T1000 (cell line): ENCODE measurements at regions not wholly inside any gene's neighbourhood (a gene's known extent, or its start where the extent isn't known, plus 50 kb on each side); places are given as distances from the start of the nearest gene placed in this dataset.

Source experiments
- DNase-seq: peaks from one replicate; lab custom pipeline; 2025; ENCODE audit warnings: mixed read lengths; lab: John Stamatoyannopoulos, UW

DNA sequence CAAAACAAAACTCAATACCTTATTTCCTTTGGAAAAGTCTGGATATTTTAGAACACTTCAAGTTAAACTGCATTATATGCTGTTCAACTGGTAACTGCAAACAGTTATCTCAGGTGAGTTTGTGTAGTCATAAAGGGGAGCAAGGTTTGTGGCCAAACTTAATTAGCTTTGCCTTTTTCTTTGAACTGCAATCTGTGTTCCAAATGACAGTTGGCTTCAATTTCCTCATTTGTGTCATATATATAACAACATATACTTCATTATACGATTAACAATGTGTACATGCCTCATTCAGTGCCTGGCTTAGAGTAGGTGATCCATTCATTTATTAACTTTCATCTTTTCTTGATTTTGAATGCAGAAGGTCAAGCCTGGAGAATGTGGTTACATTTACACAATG is 55.8 kb downstream of the KCNE4 start:
- DNase-seq, result no peak

DNA sequence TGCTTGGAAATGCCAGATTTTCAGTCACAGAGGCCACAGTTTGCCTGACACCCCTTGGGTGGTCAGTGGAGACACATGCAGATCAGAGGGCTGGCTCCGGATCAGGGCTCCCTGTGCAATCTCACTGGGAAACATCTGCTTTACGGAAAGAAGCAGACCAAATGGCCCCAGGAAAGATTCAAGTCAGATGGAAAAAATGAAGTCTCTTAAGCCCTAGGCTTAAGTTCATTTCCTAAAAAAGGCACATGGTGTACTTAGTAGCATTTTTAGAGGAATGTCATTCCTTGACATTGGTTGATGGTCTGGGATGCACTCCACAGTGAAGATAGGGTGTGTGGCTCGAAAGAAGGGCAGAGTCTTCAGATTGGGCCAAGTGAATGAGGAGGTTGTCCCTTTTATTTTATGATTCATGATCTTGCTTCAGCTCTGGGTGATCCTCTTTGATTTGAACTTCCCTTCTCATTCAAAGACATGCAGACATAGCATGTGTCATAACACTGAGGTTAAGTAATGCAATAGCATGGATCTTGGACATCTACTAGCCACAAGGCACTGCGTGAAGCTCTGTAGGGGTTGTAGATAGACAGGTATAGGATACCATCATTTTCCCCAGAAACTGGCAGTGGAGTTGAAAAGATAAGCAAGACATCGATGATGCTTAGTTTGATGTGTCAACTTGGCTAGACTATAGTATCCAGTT is 56.5 kb downstream of the KCNE4 start:
- no peak for DNase-seq

DNA sequence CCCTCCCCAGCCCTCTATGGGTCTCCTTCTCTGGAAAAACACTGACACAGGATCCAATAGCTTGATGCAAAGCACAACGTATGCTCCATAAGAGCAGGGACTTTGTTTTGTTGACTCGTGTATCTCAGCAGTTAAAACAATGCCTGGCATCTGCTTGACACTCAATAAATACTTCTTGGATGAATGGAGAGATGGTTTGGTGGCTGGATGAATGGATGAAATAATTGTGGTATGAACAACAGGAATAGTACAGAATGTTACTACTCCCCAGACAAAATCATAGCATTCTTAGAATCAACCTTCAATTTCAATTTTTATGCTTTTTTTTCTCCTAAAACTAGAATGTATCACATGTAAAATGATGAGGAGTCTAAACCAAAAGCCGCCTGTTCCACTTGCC is 57.4 kb downstream of the KCNE4 start:
- no peak for DNase-seq

DNA sequence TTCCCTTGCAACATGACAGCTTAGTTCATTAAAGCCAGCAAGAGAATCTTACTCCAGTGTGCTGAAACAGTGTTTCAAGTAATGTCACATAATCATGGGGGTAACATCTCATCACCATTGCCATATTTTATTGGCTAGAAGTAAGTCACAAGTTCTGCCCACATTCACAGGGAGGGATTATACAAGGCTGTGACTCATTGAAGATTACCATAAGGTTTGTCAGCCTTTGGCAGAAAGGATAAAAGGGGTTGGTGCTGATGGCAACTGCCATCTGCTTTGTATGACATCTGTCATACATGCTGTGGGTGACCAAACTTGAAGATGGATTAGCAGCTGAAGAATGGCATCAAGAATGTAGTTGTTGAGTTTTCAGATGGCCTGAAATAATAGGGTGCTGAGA is 61.2 kb downstream of the KCNE4 start:
- no peak for DNase-seq

DNA sequence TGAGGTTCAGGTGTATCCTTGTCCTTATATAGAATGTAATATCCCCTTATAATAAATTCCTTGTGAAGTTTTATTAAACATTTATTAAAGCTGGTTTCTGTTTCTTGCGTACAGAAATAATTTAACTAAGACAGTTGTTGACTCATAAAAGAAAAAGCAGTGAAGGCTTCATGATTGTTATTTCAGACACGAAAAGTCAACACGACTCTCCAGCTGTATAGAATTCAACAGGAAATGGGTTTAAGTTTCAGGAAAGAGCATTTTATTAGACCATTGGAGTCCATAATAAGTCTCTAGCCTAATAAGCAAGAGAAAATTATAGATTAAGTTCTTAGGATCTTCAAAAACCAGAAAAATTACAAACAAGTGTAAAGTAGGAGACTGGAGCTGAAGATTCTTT is 62.2 kb downstream of the KCNE4 start:
- DNase-seq, result no peak

DNA sequence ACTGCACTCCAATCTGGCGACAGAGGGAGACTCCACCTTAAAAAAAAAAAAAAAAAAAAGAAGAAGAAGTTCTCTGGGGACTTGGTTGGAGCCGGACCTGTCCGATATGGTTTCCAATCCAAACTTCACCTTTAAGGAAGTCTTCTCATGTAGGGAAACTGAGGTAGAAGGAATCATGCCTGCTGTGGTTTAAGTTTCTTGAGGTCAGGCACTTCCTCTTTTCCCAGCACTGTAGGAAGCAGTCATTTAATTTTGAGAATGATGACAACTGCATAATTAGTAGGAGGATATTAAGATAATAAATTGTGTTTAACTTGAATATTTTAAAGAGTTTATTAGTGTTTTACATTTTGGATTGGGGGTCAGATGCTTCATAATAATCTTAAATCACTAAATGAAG is 62.9 kb downstream of the KCNE4 start:
- DNase-seq, result no peak

DNA sequence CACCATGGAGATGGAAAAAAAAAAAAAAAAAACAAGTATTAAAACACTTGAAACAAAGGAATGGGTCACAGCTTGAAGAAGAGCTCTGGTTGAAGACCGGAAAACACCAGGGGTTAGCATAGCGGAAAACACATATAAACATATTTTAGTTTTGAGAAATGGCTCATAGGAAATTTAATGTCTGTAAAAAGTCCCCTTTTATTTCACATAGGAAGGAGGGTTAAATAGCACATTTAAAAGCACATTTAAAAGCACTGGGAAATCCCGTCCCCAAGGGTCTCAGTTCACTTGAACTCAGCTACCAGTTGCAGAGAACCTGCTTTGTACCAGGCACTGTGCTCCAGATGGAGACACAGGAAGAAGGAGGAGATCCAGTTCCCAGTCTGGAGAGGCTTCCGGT is 65.5 kb downstream of the KCNE4 start:
- DNase-seq, result no peak

DNA sequence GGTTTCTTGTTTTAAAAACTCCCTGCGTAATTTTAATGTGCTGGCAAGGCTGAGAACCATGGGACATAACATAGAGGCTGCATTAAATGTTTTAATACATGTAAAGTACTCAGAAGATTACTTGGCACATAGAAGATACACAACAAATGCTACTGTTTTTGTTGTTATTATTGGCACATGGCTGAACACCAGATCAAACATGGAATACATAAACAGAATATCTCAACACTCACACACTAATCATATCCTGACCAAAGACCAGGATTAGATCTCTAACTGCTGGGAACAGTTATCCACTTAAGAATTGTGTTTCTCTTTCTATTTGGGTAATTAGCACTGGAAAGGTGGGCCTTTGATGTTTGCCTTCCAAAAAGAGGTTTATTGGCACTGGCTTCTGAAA is 69.3 kb downstream of the KCNE4 start:
- no peak for DNase-seq

DNA sequence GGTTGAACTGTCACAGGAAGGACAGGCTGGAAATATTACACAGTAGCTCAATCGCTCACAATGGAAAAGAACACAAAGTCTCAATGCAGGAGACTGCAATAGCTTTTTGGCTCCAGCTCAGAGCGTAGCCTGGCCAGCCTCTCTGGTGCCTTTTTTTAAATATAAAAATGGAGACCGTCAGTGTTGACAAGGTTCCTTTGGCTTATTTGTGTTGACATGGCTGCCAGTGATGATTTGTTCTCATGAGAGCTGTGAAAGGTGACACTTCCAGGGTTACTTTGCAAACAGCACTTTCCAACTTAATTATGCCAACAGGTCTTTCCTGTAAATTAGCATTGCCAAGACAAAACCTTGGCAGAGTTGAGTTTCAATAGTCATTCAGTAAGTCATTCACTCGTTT is 70.8 kb downstream of the KCNE4 start:
- no peak for DNase-seq

DNA sequence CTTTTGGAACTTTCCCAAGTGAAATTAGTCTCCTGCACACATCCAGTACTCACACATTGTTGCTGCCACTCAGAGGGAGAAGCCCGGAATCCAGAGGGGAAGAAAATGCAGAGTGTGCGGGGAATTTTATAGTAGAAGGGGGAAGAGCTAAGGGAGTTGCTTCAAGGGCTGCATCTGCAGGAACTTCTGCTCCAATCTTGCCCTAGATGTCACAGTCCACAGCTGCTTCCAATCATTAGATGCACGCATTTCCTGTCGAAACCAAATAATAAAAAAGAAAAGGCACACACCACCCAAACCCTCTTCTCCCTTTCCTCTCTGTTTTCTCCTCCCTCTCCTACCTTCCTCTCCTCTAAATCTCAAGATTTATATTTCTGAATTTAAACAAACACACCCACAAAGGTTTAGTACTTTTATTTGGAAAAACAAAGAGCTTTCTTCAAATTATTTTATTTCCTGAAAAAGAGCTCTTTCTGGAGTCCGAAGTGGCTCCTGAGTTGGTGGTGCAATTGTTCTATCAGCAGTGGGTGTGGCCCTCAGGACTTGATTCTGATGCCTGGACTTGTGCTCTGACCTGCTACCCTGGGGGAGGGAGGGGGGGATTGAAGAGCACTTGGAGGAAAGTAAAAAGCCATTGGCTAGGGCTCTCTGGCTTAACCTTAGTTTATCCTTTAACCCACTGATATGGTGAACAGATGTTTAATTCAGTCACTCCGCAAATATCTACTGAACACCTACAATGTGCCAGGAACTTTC is 72.0 kb downstream of the KCNE4 start:
- no peak for DNase-seq

DNA sequence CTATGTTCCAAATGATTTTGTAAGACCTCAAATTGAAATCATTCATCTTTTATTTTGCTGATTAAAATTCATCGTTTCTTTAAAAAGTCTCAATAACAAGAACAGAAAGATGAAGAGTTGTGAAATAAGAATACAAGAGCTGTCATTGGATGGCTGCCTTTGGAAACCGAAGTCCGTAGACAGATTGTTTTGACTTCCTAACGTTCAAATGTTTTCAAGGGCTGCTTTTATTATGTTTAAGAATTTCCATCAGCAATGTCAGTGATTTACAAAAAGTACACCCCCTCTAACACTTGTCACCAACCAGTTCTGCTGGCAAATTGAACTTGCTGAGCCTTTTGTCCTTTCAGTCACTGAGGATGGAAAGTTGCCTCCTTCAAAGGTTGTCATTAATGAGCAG is 89.6 kb downstream of the KCNE4 start:
- no peak for DNase-seq

DNA sequence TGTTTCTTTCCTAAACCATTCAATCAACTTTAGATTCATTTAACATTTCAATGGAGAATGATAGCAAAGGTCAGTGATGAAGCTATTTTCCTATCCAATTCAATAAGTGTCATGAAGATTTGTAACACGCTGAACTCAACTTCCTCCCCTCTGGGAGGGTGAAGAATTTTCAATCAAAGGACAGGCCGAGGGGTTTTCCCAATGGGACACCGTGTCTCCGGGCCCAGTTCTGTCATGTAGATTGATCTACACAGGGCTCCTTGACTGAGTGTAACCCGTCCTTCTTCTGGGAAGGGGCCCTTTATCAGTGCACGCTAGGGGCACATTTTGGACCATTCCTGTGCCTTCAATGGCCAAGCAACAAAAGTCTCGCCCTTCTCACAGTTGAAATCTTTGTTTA is 90.1 kb downstream of the KCNE4 start:
- no peak for DNase-seq

DNA sequence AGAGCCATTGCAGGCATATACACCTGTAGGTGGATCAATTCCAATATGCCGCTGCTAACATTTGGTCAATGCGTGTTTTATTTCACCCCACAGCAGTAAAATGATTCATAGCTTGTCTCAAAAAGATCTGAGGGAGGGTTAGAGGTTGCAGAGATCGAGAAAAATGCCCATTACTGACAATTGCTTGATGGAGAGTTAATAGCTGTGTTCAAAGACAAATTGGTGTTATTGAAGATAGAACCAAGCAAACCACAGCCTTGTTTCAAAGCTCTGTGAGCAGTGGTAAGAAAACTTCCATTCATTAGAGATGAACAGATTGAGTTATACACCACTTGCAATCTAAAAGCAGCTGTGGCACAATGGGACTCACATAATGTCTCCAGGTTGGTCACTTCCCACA is 95.4 kb downstream of the KCNE4 start:
- no peak for DNase-seq

DNA sequence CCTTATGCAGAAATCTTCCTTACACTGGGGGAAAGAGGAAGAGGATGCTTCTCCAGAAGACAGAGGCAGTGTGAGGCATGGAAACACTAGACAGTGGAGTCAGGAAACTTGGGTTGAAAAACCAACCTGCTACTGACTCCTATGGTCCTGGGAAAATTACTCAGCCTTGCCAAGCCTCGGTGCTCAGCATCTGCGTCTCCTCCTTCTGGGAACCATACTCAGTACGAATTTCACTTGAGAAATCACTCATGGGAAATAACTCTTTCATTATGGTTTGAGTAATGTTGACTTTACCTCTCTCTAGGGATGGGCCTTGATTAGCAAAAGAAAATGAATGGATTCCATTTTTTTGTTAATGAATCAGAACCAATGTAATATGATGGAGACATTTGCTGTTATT is 96.5 kb downstream of the KCNE4 start:
- DNase-seq, result no peak

DNA sequence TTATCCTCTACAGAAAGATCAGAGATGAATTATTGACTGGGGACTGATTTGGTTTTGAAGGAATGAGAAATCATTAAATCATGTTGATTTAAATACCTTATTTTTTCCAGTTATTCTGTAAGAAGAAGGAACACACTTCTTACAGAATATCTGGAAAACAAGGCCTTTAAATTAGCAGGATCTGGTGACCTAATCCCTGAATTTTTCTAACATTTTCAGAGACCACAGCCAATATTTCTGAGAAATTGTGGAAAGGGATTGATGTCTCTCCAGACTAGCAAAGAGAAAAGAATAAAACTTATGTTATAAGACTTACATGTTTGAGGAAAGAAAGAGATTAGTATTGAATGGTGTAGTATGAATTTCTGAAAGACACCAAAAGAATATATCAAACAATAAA is 104.0 kb downstream of the KCNE4 start:
- no peak for DNase-seq

DNA sequence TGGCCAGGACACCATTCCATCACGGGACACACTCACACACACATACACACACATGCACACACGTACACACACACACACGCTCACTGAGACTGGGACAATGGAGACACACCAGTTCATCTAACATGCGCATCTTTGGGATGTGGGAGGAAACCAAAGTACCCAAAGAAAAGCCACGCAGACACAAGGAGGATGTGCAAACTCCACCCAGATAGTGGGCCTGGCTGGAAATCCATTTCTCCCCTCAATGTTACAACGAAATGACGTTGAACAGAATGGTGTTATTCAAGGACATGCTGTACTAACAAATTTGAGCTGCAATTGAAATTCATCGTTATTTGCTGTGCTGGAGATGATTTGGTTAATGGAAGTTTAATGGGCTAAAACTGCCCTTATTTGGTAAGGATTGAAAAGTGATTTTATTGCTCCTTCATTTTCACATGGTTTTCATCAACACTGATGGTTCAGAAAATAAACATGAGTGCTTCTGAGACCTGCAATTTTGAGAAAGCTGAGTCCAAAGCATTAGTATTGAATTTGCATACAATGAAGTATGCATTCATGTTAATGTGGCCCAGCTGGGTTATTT is 110.0 kb downstream of the KCNE4 start:
- no peak for DNase-seq

DNA sequence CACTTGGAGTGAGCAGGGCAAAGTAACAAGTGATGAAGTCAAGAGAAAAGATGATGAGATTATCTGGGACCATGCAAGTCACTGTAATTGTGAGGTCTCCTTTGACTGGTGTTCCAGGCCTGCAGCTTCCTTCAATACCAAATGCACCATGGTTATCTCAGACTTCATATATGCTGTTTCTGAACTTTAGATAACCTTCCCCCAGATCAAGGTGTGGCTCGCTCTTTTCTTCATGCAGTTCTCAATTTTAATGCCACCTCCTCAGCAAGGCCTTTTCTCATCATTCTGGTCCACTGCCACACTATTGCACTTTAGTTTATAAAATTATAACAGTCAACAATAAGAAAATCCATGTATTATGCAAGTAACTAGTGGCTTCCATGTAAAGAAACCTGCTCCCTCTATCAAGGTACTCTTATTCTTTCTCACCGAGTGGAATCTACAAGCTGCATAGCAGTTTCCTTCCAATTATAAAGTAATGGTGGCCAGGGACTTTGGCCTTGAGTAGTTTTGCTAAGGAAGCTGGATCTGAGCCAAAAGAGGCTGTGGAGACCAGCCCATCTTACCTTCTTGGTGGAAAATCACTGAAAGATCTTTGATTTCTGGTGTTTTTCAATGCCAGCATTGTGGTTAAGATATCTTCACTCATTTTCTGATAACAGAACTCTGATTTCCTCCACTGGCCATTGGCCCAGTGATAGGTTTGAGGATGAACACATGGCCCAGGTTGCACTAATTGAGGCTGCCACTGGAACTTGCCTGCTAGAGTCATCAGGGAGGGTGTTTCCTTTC is 113.6 kb downstream of the KCNE4 start:
- DNase-seq, result no peak

DNA sequence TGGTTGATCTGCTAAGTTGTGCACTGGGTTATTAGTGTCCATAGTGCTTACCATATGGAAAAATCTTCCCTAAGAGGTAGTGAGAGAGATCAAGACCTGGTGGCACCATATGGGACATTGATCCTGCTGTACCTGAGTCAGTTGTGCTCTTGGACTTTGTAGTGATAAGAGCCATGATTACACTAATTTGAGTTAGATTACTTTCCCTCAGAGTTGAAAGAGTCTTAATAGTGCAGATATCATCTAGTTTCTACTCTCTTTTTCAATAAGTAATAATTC is 114.2 kb downstream of the KCNE4 start:
- no peak for DNase-seq

DNA sequence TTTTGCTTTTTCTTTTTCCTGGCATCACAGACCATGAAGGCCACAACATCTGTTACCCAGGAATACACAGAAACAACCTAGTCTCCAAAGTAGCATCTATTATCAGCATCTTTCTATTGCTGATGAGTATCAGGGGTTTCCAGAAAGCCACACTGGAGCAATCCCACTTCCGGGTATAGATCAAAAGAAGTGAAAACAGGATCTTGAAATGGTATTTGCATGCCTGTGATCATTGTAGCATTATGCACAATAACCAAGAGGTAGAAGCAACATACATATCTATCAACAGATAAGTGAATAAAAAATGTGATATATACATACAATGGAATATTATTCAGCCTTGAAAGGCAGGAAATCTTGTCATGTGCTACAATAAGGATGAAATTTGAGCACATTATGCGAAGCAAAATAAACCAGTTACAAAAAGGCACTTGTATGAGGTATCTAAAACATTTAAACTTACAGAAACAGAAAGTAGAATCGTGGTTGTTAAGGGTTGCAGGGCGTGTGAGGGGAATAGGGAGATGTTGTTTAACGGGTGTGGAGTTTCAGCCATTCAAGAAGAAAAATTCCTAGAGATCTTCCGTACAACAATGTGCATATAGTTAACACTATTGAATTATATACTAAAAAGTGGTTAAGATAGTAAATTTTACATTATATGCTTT is 115.1 kb downstream of the KCNE4 start:
- no peak for DNase-seq

DNA sequence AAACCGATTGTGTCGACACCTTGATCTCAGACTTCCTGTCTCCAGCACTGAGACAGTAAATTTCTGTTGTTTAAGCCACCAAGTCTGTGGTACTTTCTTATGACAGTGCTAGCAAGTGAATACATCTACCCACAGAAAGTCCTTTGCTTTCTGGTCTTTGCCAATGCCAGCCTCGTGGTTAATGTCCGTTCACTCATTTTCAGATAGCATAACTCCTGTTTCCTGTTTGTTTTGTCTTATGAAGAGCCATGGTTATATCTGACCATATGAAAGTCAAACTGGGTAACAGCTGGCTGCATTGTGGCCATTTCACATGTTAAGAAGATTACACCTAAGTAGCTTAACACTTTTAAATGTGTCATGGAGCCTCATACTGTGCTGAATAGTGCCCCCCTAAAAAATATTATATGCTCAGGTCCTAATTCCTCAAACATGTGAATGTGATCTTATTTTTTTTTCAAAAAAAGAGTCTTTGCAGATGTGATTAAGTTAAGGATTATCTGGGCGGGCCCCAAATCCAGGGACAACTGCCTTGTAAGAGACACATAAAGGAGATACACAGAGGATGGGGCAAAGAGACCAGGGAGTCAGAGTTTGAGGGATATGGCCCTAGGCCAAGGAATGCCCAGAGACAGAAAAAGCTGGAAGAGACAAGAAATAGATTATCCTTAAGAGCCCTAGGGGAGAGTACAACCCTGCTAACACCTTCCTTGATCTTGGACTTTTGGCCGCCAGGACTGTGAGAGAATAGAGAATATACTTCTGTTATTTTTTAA is 118.0 kb downstream of the KCNE4 start:
- no peak for DNase-seq

DNA sequence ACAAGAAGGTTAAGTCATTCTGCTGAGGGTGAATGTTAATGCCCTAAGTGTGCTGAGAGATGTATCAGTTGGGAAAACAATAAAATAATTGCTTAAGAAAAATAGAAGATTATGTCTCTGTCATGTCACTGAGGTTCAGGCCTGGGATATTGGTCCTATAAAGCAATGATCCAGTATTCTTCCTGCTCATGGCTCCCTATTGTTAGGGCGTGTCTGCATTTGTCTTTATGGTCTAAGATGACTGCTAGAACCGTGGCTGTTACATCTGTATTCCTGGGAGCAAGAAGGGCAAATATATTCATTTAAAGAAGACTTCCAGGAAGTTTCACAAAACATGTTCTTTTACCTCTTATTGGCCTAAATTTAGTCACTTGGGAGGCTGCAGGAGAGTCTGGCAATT is 125.0 kb downstream of the KCNE4 start:
- no peak for DNase-seq

DNA sequence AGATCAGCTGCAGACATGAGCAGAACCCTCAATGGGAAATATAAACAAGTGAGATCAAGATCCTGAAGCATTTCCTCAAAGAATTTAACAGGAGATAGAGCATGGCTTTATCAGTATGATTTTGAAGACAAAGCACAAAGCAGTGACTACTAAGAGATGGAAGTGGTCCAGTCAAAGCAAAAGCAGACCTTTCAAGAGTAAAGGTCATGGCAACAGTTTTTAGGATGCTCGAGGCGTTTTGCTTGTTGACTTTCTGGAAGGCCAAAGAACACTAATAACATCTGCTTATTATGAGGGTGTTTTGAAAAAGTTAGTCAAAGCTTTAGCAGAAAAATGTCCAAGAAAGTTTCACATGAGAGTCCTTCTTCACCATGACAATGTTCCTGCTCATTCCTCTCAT is 128.5 kb downstream of the KCNE4 start:
- no peak for DNase-seq
